HG03457 (cell line): ENCODE measurements at regions not wholly inside any gene's neighbourhood (a gene's known extent, or its start where the extent isn't known, plus 50 kb on each side); places are given as distances from the start of the nearest gene placed in this dataset.

ENCODE experiments used
- ATAC-seq: cut with Tn5 transposase; IDR thresholded peaks from one replicate; pipeline ENCODE4 v1.9.1; 2021; ENCODE audit warnings: moderate number of reproducible peaks; ENCODE audit not compliant: unreplicated experiment

- no peak for ATAC-seq
Observed at GRCh38 chr16:26281381-26282110, 589.8 kb downstream of the HS3ST4 start.

GRCh38 chr16:26295625-26296304 is 604.0 kb downstream of the HS3ST4 start:
- no peak for ATAC-seq

- no peak for ATAC-seq
Observed at GRCh38 chr16:26301516-26301915, 609.8 kb downstream of the HS3ST4 start.

GRCh38 chr16:26316683-26317464 is 625.1 kb downstream of the HS3ST4 start:
- ATAC-seq: no peak

GRCh38 chr16:26317885-26318284 is 626.1 kb downstream of the HS3ST4 start:
- ATAC-seq: no peak

- ATAC-seq: no peak
Observed at GRCh38 chr16:26330654-26331053, 638.9 kb downstream of the HS3ST4 start.

- no peak for ATAC-seq
Observed at GRCh38 chr16:26334218-26335111, 642.7 kb downstream of the HS3ST4 start.

GRCh38 chr16:26335236-26335853 is 643.6 kb downstream of the HS3ST4 start:
- no peak for ATAC-seq

GRCh38 chr16:26342621-26343020 is 650.9 kb downstream of the HS3ST4 start:
- no peak for ATAC-seq

GRCh38 chr16:26344240-26344776 is 652.5 kb downstream of the HS3ST4 start:
- no peak for ATAC-seq

- no peak for ATAC-seq
Observed at GRCh38 chr16:26344976-26345375, 653.2 kb downstream of the HS3ST4 start.

- no peak for ATAC-seq
Observed at GRCh38 chr16:26345966-26346365, 654.2 kb downstream of the HS3ST4 start.

- ATAC-seq: no peak
Observed at GRCh38 chr16:26348095-26348494, 656.3 kb downstream of the HS3ST4 start.

GRCh38 chr16:26360867-26361266 is 669.1 kb downstream of the HS3ST4 start:
- no peak for ATAC-seq

- no peak for ATAC-seq
Observed at GRCh38 chr16:26363581-26363980, 671.8 kb downstream of the HS3ST4 start.

GRCh38 chr16:26365161-26365940 is 673.6 kb downstream of the HS3ST4 start:
- no peak for ATAC-seq

GRCh38 chr16:26371349-26371869 is 679.6 kb downstream of the HS3ST4 start:
- ATAC-seq: no peak

- ATAC-seq: no peak
Observed at GRCh38 chr16:26374279-26374925, 682.6 kb downstream of the HS3ST4 start.

- ATAC-seq: no peak
Observed at GRCh38 chr16:26382586-26382985, 684.1 kb upstream of the C16orf82 start.
